ENCODE measurements at regions not wholly inside any gene's neighbourhood (a gene's known extent, or its start where the extent isn't known, plus 50 kb on each side); places are given as distances from the start of the nearest gene placed in this dataset.
A peak's percentile ranks its signal among the peaks of the same experiment; 100 is the strongest.
"Not testable (repeated sequence)": the region's sequence is repeated elsewhere in the genome, so short reads cannot be mapped to it uniquely, and the experiment has no call there.

- DNase-seq (ENCODE audit: low spot score): no peak
Measured at GRCh38 chr1:71345491-71345890, 264.7 kb upstream of the ZRANB2 start.

GRCh38 chr1:71343686-71344416 is 263.0 kb upstream of the ZRANB2 start:
- DNase-seq (ENCODE audit: low spot score): no peak

- DNase-seq (ENCODE audit: low spot score): no peak
Measured at GRCh38 chr1:71339238-71339637, 258.4 kb upstream of the ZRANB2 start.

GRCh38 chr1:71330991-71331390 is 250.2 kb upstream of the ZRANB2 start:
- no peak for DNase-seq (ENCODE audit: low spot score)

GRCh38 chr1:71324671-71325267 is 243.9 kb upstream of the ZRANB2 start:
- DNase-seq (ENCODE audit: low spot score): no peak

GRCh38 chr1:71312545-71312944 is 231.7 kb upstream of the ZRANB2 start:
- no peak for DNase-seq (ENCODE audit: low spot score)

- DNase-seq (ENCODE audit: low spot score): no peak
Measured at GRCh38 chr1:71311376-71311775, 230.5 kb upstream of the ZRANB2 start.

- DNase-seq (ENCODE audit: low spot score): peak; percentile 14
Measured at GRCh38 chr1:71307451-71307850, 226.6 kb upstream of the ZRANB2 start.

GRCh38 chr1:71304125-71304524 is 223.3 kb upstream of the ZRANB2 start:
- no peak for DNase-seq (ENCODE audit: low spot score)

GRCh38 chr1:71303617-71304041 is 222.8 kb upstream of the ZRANB2 start:
- no peak for DNase-seq (ENCODE audit: low spot score)

GRCh38 chr1:71298633-71299032 is 217.8 kb upstream of the ZRANB2 start:
- no peak for DNase-seq (ENCODE audit: low spot score)

GRCh38 chr1:71296551-71297134 is 215.8 kb upstream of the ZRANB2 start:
- no peak for DNase-seq (ENCODE audit: low spot score)

- DNase-seq (ENCODE audit: low spot score): no peak
Measured at GRCh38 chr1:71295350-71295749, 214.5 kb upstream of the ZRANB2 start.

- no peak for DNase-seq (ENCODE audit: low spot score)
Measured at GRCh38 chr1:71294178-71294577, 213.3 kb upstream of the ZRANB2 start.

- no peak for DNase-seq (ENCODE audit: low spot score)
Measured at GRCh38 chr1:71292203-71292602, 211.4 kb upstream of the ZRANB2 start.

GRCh38 chr1:71290506-71291237 is 209.8 kb upstream of the ZRANB2 start:
- DNase-seq (ENCODE audit: low spot score): not testable (repeated sequence)

GRCh38 chr1:71285529-71285928 is 204.7 kb upstream of the ZRANB2 start:
- no peak for DNase-seq (ENCODE audit: low spot score)

GRCh38 chr1:71276466-71276865 is 195.6 kb upstream of the ZRANB2 start:
- DNase-seq (ENCODE audit: low spot score): no peak

- DNase-seq (ENCODE audit: low spot score): no peak
Measured at GRCh38 chr1:71273334-71273733, 192.5 kb upstream of the ZRANB2 start.

GRCh38 chr1:71270394-71270915 is 189.6 kb upstream of the ZRANB2 start:
- no peak for DNase-seq (ENCODE audit: low spot score)

GRCh38 chr1:71269818-71270217 is 189.0 kb upstream of the ZRANB2 start:
- no peak for DNase-seq (ENCODE audit: low spot score)

- no peak for DNase-seq (ENCODE audit: low spot score)
Measured at GRCh38 chr1:71269179-71269578, 188.3 kb upstream of the ZRANB2 start.

All from A172 (cell line).